HEK293T (cell line): ENCODE measurements at regions not wholly inside any gene's neighbourhood (a gene's known extent, or its start where the extent isn't known, plus 50 kb on each side); places are given as distances from the start of the nearest gene placed in this dataset.

Experiments
- CTBP1 ChIP-seq: fragments of 450-650 bp; IDR thresholded peaks from 2 replicates; pipeline ENCODE4 v1.6.1; 2016; ENCODE audit warnings: borderline replicate concordance
- FOXA1 ChIP-seq: fragments of 450-650 bp; IDR thresholded peaks from 2 replicates; pipeline ENCODE4 v1.6.1; 2016; ENCODE audit warnings: mild to moderate bottlenecking
- L3MBTL2 ChIP-seq: fragments of 450-650 bp; conservative IDR thresholded peaks from 2 replicates; pipeline ENCODE4 v1.6.1; 2016; ENCODE audit warnings: mild to moderate bottlenecking
- LEF1 ChIP-seq: fragments of 450-650 bp; IDR thresholded peaks from 2 replicates; pipeline ENCODE4 v1.6.1; 2017; ENCODE audit warnings: mild to moderate bottlenecking, borderline replicate concordance
- SUZ12 ChIP-seq: fragments of 450-650 bp; IDR thresholded peaks from 2 replicates; pipeline ENCODE4 v1.6.1; 2016; ENCODE audit warnings: mild to moderate bottlenecking
- TARDBP ChIP-seq: fragments of 450-650 bp; IDR thresholded peaks from 2 replicates; pipeline ENCODE4 v1.6.1; 2016
- TF ChIP-seq, protein P1 (sequence below): fragments of 450-650 bp; IDR thresholded peaks from 2 replicates; pipeline ENCODE4 v1.6.1; 2016

- TF ChIP-seq CTBP1 (no peak), L3MBTL2 (no peak), SUZ12 (no peak), LEF1 (no peak), TARDBP (no peak), FOXA1 (no peak)
- TF ChIP-seq, protein P1, sequence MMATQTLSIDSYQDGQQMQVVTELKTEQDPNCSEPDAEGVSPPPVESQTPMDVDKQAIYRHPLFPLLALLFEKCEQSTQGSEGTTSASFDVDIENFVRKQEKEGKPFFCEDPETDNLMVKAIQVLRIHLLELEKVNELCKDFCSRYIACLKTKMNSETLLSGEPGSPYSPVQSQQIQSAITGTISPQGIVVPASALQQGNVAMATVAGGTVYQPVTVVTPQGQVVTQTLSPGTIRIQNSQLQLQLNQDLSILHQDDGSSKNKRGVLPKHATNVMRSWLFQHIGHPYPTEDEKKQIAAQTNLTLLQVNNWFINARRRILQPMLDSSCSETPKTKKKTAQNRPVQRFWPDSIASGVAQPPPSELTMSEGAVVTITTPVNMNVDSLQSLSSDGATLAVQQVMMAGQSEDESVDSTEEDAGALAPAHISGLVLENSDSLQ = no peak
Observed at GRCh38 chr14:75373616-75374015, 54.2 kb upstream of the JDP2 start.
